Ammon's horn (tissue), 1 donor: ENCODE measurements at regions not wholly inside any gene's neighbourhood (a gene's known extent, or its start where the extent isn't known, plus 50 kb on each side); places are given as distances from the start of the nearest gene placed in this dataset.

Source experiments
- DNase-seq: peaks from one replicate; pipeline ENCODE4 v3.0.0-alpha.2; 2016; ENCODE audit warnings: low spot score

- DNase-seq, result no peak
Observed at GRCh38 chr2:121897335-121897970, 142.0 kb downstream of the TSN start.

- DNase-seq, result no peak
Observed at GRCh38 chr2:121898483-121898882, 143.0 kb downstream of the TSN start.

GRCh38 chr2:121900391-121900790, 144.9 kb downstream of the TSN start:
- no peak for DNase-seq

- peak; percentile 25 for DNase-seq
Observed at GRCh38 chr2:121902171-121902591, 146.7 kb downstream of the TSN start.

- no peak for DNase-seq
Observed at GRCh38 chr2:121902616-121903015, 147.2 kb downstream of the TSN start.

- DNase-seq, result no peak
Observed at GRCh38 chr2:121903037-121903689, 147.7 kb downstream of the TSN start.

- no peak for DNase-seq
Observed at GRCh38 chr2:121904656-121905055, 149.2 kb downstream of the TSN start.

- no peak for DNase-seq
Observed at GRCh38 chr2:121905201-121905600, 149.8 kb downstream of the TSN start.

GRCh38 chr2:121906170-121906569, 150.7 kb downstream of the TSN start:
- no peak for DNase-seq

- DNase-seq, result no peak
Observed at GRCh38 chr2:121907928-121908327, 152.5 kb downstream of the TSN start.

- DNase-seq, result no peak
Observed at GRCh38 chr2:121910139-121910538, 154.7 kb downstream of the TSN start.

GRCh38 chr2:121911036-121911435, 155.6 kb downstream of the TSN start:
- DNase-seq, result no peak

GRCh38 chr2:121917143-121917542, 161.7 kb downstream of the TSN start:
- no peak for DNase-seq

- DNase-seq, result no peak
Observed at GRCh38 chr2:121918231-121918630, 162.8 kb downstream of the TSN start.

- no peak for DNase-seq
Observed at GRCh38 chr2:121919803-121920202, 164.4 kb downstream of the TSN start.

- DNase-seq, result no peak
Observed at GRCh38 chr2:121925466-121925865, 170.0 kb downstream of the TSN start.

- DNase-seq, result no peak
Observed at GRCh38 chr2:121943285-121943684, 187.8 kb downstream of the TSN start.

- peak; percentile 26 for DNase-seq
Observed at GRCh38 chr2:121944072-121944831, 188.8 kb downstream of the TSN start.

GRCh38 chr2:121947674-121948073, 192.2 kb downstream of the TSN start:
- no peak for DNase-seq

- DNase-seq, result no peak
Observed at GRCh38 chr2:121949271-121949670, 193.8 kb downstream of the TSN start.

GRCh38 chr2:121955426-121955825, 200.0 kb downstream of the TSN start:
- DNase-seq, result no peak

- no peak for DNase-seq
Observed at GRCh38 chr2:121955872-121956271, 200.4 kb downstream of the TSN start.

GRCh38 chr2:121960251-121960650, 204.8 kb downstream of the TSN start:
- no peak for DNase-seq
